CD4-positive, CD25-positive, alpha-beta regulatory T cell (primary cell): ENCODE measurements at regions not wholly inside any gene's neighbourhood (a gene's known extent, or its start where the extent isn't known, plus 50 kb on each side); places are given as distances from the start of the nearest gene placed in this dataset.

Experiments used
- ATAC-seq, 2 donors: fragments of 150-1000 bp; cut with Tn5 transposase; one replicate each; pipeline ENCODE4 v1.10.0; 2021; ENCODE audit warnings: low read depth in 2 of 2, moderate number of reproducible peaks in 2 of 2, moderate library complexity in 1 of 2
- DNase-seq, 3 donors: peaks; one replicate each; pipeline versions ENCODE4 v3.0.0 to v3.0.0-alpha.2; 2012 to 2022; ENCODE audit warnings: mixed read lengths in 1 of 3
- H3K27ac ChIP-seq: one replicate; pipeline ENCODE4 v1.7.0; 2013; ENCODE audit warnings: mild to moderate bottlenecking, low read length; ENCODE audit not compliant: insufficient read depth, poor library complexity, severe bottlenecking
- H3K27me3 ChIP-seq: one replicate; pipeline ENCODE4 v1.7.0; 2013; ENCODE audit warnings: low read length; ENCODE audit not compliant: control insufficient read depth, insufficient read depth
- H3K36me3 ChIP-seq: one replicate; pipeline ENCODE4 v1.7.0; 2013; ENCODE audit warnings: mild to moderate bottlenecking, low read length, moderate library complexity; ENCODE audit not compliant: control insufficient read depth, insufficient read depth
- H3K4me1 ChIP-seq: 2 replicates; pipeline ENCODE4 v1.7.0; 2013; ENCODE audit warnings: mild to moderate bottlenecking, low read length; ENCODE audit not compliant: insufficient read depth, control insufficient read depth, poor library complexity, severe bottlenecking
- H3K4me3 ChIP-seq: one replicate; pipeline ENCODE4 v1.7.0; 2013; ENCODE audit warnings: low read depth, mild to moderate bottlenecking, low read length, moderate library complexity
- H3K9me3 ChIP-seq, 2 experiments: 1 replicate in 1 of 2; 2 replicates in 1 of 2; pipeline ENCODE4 v1.7.0; 2013; ENCODE audit warnings: low read length in 2 of 2, mild to moderate bottlenecking in 1 of 2, moderate library complexity in 1 of 2; ENCODE audit not compliant: control insufficient read depth in 2 of 2
- H3K27ac Mint-ChIP-seq, 3 donors: one replicate each; pipeline ENCODE4 v1.8.0; 2020 to 2022; ENCODE audit warnings: mild to moderate bottlenecking in 3 of 3, mixed read lengths in 3 of 3, moderate library complexity in 2 of 3
- H3K27me3 Mint-ChIP-seq: one replicate; pipeline ENCODE4 v1.8.0; 2022; ENCODE audit warnings: mild to moderate bottlenecking, mixed read lengths
- H3K36me3 Mint-ChIP-seq: one replicate; pipeline ENCODE4 v1.8.0; 2020; ENCODE audit warnings: mixed read lengths
- H3K4me1 Mint-ChIP-seq, 4 donors: one replicate each; pipeline ENCODE4 v1.8.0; 2020 to 2022; ENCODE audit warnings: mixed read lengths in 4 of 4, mild to moderate bottlenecking in 1 of 4
- H3K4me3 Mint-ChIP-seq, 4 donors: one replicate each; pipeline ENCODE4 v1.8.0; 2020 to 2022; ENCODE audit warnings: mild to moderate bottlenecking in 4 of 4, mixed read lengths in 4 of 4, moderate library complexity in 3 of 4
- H3K9me3 Mint-ChIP-seq, 7 donors: one replicate each; pipeline ENCODE4 v1.8.0; 2020 to 2022; ENCODE audit warnings: mixed read lengths in 7 of 7, mild to moderate bottlenecking in 3 of 7, moderate library complexity in 2 of 7

- Mint-ChIP-seq H3K36me3 (no peaks in the 10 kb centered on the region), H3K4me1 (no peaks in the 10 kb centered on the region), H3K4me3 (no peak overlapping the region), H3K27me3 (no peaks in the 10 kb centered on the region), H3K27ac (no peak overlapping the region), H3K9me3 (peaks cover 0 to 15% (median 5%) of the 10 kb centered on the region in 7 donors)
- H3K4me3 ChIP-seq = no peak overlapping the region
- no peaks in the 10 kb centered on the region for H3K4me1 ChIP-seq
- H3K9me3 ChIP-seq = peaks cover 0 to 2% of the 10 kb centered on the region in 2 experiments
- no peak for DNase-seq
- no peaks in the 10 kb centered on the region for H3K36me3 ChIP-seq
- no peaks in the 10 kb centered on the region for H3K27me3 ChIP-seq
- ATAC-seq = no peak
- H3K27ac ChIP-seq = no peak overlapping the region
Observed at GRCh38 chrX:28329156-28329555, 258.1 kb upstream of the IL1RAPL1 start.

DNA sequence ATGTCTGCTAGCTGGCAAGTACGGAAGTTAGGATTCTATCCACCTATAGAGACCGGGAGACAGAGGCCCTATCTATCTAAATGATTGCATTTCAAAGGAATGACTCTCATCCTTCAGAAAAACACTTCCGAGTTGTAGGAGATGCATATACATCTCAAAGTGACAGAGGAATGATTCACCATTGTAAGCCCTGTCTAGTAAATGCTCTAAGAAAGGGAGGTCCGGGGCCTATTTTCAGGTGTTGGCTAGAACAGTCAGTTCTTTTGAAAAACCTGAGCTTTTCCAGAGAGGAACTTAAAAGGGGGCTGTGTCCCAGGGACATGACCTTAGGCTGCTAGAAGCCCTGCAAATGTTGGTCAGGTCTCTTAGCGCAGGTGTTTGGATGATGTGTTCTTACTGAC is 262.9 kb upstream of the IL1RAPL1 start:
- Mint-ChIP-seq H3K9me3 (peaks cover 1 to 16% (median 9%) of the 10 kb centered on the region in 7 donors), H3K36me3 (no peaks in the 10 kb centered on the region), H3K27me3 (no peaks in the 10 kb centered on the region), H3K4me1 (peaks cover 0 to 1% (median 0%) of the 10 kb centered on the region in 4 donors), H3K27ac (no peak overlapping the region), H3K4me3 (no peak overlapping the region)
- Histone ChIP-seq H3K4me3 (no peak overlapping the region), H3K36me3 (no peaks in the 10 kb centered on the region), H3K9me3 (peaks cover 0 to 2% of the 10 kb centered on the region in 2 experiments), H3K4me1 (no peaks in the 10 kb centered on the region), H3K27me3 (no peaks in the 10 kb centered on the region), H3K27ac (no peak overlapping the region)
- ATAC-seq = no peak
- no peak for DNase-seq

GRCh38 chrX:28321286-28321685 is 266.0 kb upstream of the IL1RAPL1 start:
- H3K4me3 Mint-ChIP-seq = no peak overlapping the region

DNA sequence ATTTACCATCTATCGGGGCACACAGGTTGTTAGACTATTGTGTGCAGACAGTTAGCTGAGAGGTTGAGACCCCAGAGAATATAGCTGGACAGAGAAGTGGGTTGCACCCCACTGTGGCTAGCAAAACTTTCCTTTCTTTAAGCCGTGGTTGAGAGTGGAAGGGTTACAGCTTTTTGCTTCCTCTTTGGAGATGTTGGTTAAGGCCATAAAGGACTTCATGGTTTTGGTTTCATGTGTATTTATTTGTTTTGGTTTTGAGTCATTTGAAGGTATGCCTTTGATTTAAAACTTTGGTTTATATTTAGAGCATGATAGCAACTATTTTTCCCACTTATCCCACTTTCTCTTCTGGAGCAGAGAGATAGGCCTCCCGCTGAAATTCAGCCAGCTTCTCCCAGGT is 274.3 kb upstream of the IL1RAPL1 start:
- Histone ChIP-seq H3K27me3 (no peaks in the 10 kb centered on the region), H3K9me3 (no peaks in the 10 kb centered on the region), H3K36me3 (no peaks in the 10 kb centered on the region), H3K27ac (no peak overlapping the region), H3K4me3 (no peak overlapping the region), H3K4me1 (no peaks in the 10 kb centered on the region)
- H3K36me3 Mint-ChIP-seq = no peaks in the 10 kb centered on the region
- no peaks in the 10 kb centered on the region for H3K4me1 Mint-ChIP-seq
- H3K4me3 Mint-ChIP-seq = no peak overlapping the region
- no peaks in the 10 kb centered on the region for H3K27me3 Mint-ChIP-seq
- H3K27ac Mint-ChIP-seq = no peak overlapping the region
- DNase-seq (no peak), ATAC-seq (no peak)
- peaks cover 0 to 13% (median 6%) of the 10 kb centered on the region in 7 donors for H3K9me3 Mint-ChIP-seq

More at GRCh38 chrX:28321286-28321685, 266.0 kb upstream of the IL1RAPL1 start:
- no peaks in the 10 kb centered on the region for H3K36me3 Mint-ChIP-seq
- H3K27ac Mint-ChIP-seq = no peak overlapping the region
- Histone ChIP-seq H3K27ac (no peak overlapping the region), H3K27me3 (no peaks in the 10 kb centered on the region), H3K4me1 (no peaks in the 10 kb centered on the region), H3K4me3 (no peak overlapping the region), H3K36me3 (no peaks in the 10 kb centered on the region), H3K9me3 (no peaks in the 10 kb centered on the region)
- H3K4me1 Mint-ChIP-seq = peaks cover 0 to 4% (median 0%) of the 10 kb centered on the region in 4 donors
- H3K27me3 Mint-ChIP-seq = no peaks in the 10 kb centered on the region
- ATAC-seq = no peak
- peaks cover 0 to 15% (median 9%) of the 10 kb centered on the region in 7 donors for H3K9me3 Mint-ChIP-seq
- no peak for DNase-seq

DNA sequence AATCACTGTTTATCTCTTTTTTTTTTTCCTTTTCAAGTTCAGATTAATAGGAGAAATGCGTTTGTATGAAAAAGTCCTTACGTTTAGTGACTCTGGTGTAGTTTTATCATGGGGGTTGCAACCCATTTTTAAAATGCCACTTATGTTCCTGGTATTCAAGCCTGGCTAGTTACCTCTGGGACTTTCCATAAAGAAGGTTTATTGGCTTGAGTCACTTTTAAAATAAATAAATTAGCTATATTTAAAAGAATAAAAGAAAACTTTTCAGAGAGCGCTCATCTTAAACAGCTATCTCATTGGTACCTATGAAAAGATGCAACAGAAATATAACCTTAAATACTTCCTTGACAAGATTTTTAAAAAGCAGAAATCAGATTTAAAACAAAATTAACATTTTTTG is 275.0 kb upstream of the IL1RAPL1 start:
- Mint-ChIP-seq H3K4me1 (no peaks in the 10 kb centered on the region), H3K27ac (no peak overlapping the region)
- H3K9me3 ChIP-seq = no peaks in the 10 kb centered on the region

GRCh38 chrX:28311466-28311865 is 275.8 kb upstream of the IL1RAPL1 start:
- ATAC-seq (no peak), DNase-seq (no peak)
- Mint-ChIP-seq H3K27ac (no peak overlapping the region), H3K27me3 (no peaks in the 10 kb centered on the region), H3K36me3 (no peaks in the 10 kb centered on the region), H3K4me3 (no peak overlapping the region), H3K4me1 (no peaks in the 10 kb centered on the region), H3K9me3 (peaks cover 0 to 10% (median 6%) of the 10 kb centered on the region in 7 donors)
- Histone ChIP-seq H3K27ac (no peak overlapping the region), H3K36me3 (no peaks in the 10 kb centered on the region), H3K4me3 (no peak overlapping the region), H3K9me3 (no peaks in the 10 kb centered on the region), H3K27me3 (no peaks in the 10 kb centered on the region), H3K4me1 (no peaks in the 10 kb centered on the region)

More for the DNA sequence above, 275.0 kb upstream of the IL1RAPL1 start:
- no peak for ATAC-seq
- H3K36me3 ChIP-seq = no peaks in the 10 kb centered on the region
- no peak overlapping the region for H3K4me3 ChIP-seq
- no peaks in the 10 kb centered on the region for H3K27me3 ChIP-seq
- DNase-seq = no peak
- no peak overlapping the region for H3K27ac ChIP-seq
- Mint-ChIP-seq H3K9me3 (peaks cover 0 to 10% (median 4%) of the 10 kb centered on the region in 7 donors), H3K27me3 (no peaks in the 10 kb centered on the region), H3K36me3 (no peaks in the 10 kb centered on the region), H3K4me3 (no peak overlapping the region)
- no peaks in the 10 kb centered on the region for H3K4me1 ChIP-seq

GRCh38 chrX:28303486-28303885 is 283.8 kb upstream of the IL1RAPL1 start:
- H3K36me3 ChIP-seq = no peaks in the 10 kb centered on the region
- H3K27me3 Mint-ChIP-seq = no peaks in the 10 kb centered on the region
- H3K9me3 ChIP-seq = no peaks in the 10 kb centered on the region
- ATAC-seq = no peak
- no peak for DNase-seq
- H3K27ac ChIP-seq = no peak overlapping the region
- H3K4me3 ChIP-seq = no peak overlapping the region
- H3K4me1 ChIP-seq = no peaks in the 10 kb centered on the region
- H3K36me3 Mint-ChIP-seq = no peaks in the 10 kb centered on the region
- H3K4me1 Mint-ChIP-seq = no peaks in the 10 kb centered on the region
- no peak overlapping the region for H3K27ac Mint-ChIP-seq
- no peaks in the 10 kb centered on the region for H3K27me3 ChIP-seq
- H3K4me3 Mint-ChIP-seq = no peak overlapping the region
- H3K9me3 Mint-ChIP-seq = peaks cover 0 to 5% (median 3%) of the 10 kb centered on the region in 7 donors

- ATAC-seq = no peak
Observed at GRCh38 chrX:28278726-28279125, 297.5 kb upstream of the DCAF8L1 start.

More at GRCh38 chrX:28278726-28279125, 297.5 kb upstream of the DCAF8L1 start:
- no peaks in the 10 kb centered on the region for H3K36me3 ChIP-seq
- H3K4me3 Mint-ChIP-seq = no peak overlapping the region
- H3K27me3 ChIP-seq = no peaks in the 10 kb centered on the region
- no peak overlapping the region for H3K4me3 ChIP-seq
- H3K4me1 Mint-ChIP-seq = no peaks in the 10 kb centered on the region
- no peak overlapping the region for H3K27ac ChIP-seq
- peaks cover 0 to 2% of the 10 kb centered on the region in 2 experiments for H3K9me3 ChIP-seq
- no peaks in the 10 kb centered on the region for H3K27me3 Mint-ChIP-seq
- H3K36me3 Mint-ChIP-seq = no peaks in the 10 kb centered on the region
- H3K27ac Mint-ChIP-seq = no peak overlapping the region
- no peak for DNase-seq
- H3K9me3 Mint-ChIP-seq = peaks cover 0 to 7% (median 2%) of the 10 kb centered on the region in 7 donors
- H3K4me1 ChIP-seq = no peaks in the 10 kb centered on the region
